ENCODE measurements at regions not wholly inside any gene's neighbourhood (a gene's known extent, or its start where the extent isn't known, plus 50 kb on each side); places are given as distances from the start of the nearest gene placed in this dataset.
A peak's percentile ranks its signal among the peaks of the same experiment; 100 is the strongest.
"Not testable (repeated sequence)": the region's sequence is repeated elsewhere in the genome, so short reads cannot be mapped to it uniquely, and the experiment has no call there.

DNA sequence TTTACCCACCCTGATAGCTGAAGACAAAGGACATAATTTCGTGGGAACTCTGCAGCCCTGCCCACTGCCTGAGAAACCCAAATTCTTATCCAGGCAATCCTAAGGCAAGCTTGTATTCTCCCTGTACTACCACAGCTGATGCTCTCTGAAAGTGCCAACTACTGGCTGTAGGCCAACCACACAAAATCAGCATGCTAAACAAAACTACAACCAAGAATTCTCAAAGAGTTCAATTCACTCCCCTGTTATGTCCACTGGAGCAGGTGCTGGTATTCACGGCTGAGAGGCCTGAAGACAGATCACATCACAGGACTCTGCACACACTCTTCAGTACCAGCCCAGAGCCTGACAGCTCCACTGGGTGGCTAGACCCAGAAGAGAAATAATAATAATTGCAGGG, 375.9 kb upstream of the NDST4 start:
- DNase-seq: peak in 1 of 51 donors; percentile 1

DNA sequence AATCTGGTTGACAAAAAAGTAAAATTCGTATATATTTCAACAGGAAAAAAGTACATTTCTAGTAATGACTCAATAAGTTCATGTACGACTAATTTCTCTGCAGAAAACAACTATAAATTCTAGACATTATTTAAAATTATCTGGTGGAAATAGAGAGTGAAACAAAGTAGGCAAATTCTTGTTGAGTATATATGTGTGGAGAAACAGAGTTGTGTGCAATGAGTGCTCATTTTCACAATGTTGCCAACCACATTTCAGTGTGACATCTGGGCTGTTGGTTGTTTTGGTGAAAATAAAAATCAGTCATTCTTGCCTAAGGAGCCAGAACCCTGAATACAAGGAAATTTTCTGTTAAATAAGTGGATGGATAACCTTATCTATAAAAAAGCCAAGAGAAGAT, 372.0 kb upstream of the NDST4 start:
- DNase-seq: no peak

DNA sequence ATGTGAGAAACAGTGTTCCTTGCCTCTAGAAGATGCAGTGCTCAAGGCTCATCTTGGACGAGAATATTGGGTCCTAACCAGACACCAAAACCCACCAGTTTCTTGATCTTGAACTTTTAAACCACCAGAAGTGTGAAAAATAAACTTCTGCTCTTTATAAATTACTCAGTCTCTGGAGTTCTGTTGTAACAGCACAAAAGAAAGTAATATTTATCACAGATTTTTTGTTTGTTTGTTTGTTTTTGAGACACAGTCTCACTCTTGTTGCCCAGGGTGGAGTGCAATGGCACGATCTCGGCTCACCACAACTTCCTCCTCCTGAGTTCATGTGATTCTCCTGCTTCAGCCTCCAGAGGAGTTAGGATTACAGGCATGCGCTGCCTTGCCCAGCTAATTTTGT, 371.1 kb upstream of the NDST4 start:
- DNase-seq: no peak

DNA sequence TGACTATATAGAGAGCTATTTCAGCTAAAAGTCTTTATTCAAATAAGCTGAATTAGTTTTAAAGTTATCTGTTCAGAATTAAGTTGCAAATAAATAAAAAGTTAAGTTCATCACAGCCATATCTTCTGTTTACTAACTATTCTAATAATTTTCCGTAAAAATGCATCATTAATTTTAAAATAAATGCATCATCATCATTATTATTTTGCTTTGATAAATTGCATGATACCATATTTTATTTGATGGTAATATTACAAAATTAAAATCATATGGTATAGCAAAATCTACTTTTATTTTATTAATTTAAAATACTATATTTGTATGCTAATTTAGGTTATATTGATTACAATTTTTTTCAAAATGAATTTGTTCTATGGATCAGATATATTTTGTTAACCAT, 357.3 kb upstream of the NDST4 start:
- DNase-seq: no peak

DNA sequence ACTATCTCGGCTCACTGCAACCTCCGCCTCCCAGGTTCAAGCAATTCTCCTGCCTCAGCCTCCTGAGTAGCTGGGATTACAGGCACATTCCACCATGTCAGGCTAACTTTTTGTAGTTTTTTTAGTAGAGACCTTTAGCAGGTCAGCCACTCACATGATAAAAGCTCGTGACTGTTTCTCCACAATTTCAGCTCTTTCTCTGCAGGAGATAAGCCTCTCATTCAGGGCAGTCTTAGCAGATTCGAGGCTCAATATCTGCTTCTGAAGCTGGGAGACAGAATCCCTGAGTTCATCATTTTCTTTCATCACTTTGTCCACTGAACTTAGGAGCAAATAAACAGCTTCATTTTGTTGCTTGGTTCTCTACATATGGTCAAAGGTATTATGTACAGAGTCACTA, 345.9 kb upstream of the NDST4 start:
- not testable (repeated sequence) for DNase-seq

DNA sequence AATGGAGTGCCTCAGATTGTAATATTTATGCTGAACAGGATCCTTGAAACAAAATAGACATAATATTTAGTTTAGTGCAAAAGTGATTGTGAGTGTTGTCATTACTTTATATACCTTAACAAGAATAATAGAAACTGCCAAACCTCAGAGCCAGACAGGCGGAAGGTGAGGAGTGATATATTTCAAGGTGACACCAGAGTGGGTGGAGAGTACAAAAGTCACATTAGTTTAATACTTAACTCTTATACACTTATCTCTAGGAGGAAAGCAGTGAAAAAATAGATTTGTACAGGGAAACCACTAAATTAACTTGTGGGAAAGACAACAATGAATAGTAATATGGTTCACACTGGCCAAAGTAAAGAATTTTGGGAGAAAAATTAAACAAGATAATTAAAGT, 342.8 kb upstream of the NDST4 start:
- no peak for DNase-seq

DNA sequence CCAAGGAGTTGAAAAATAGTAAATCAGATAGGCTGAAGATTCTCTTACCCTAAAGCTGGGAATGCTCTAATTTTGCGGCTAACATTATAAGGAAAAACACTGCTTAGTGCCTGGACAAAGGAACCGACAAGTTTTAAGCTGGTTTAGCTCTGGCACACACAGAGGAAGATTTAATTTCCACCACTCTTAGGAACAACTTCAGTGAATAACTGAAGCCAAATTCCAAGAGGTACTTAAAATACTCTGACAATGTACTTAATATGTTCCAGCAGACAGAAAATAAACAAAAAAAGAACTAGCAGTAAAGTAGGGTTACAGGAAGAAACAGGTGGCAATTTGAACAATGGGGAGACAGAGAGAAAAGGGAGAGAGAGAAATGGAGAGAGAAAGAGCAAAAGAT, 340.8 kb upstream of the NDST4 start:
- DNase-seq: no peak

DNA sequence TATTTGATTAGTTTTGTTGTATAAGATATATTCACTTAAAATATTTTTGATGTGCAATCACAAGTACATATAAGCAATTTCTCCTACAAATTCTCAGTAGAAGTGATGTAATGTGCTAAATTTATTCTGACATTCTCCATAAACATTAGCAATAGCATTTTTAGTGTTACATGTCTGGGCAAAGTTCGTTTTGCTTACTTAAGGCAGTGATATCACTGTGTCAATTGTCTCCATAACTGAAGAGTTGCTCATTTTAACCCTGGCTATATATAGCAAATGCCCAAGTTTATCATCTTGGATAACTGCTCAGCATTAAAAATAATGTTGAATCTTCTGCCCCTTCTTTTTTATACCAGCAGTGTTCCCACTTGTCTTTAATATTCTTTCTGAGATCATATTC, 340.0 kb upstream of the NDST4 start:
- DNase-seq: no peak

DNA sequence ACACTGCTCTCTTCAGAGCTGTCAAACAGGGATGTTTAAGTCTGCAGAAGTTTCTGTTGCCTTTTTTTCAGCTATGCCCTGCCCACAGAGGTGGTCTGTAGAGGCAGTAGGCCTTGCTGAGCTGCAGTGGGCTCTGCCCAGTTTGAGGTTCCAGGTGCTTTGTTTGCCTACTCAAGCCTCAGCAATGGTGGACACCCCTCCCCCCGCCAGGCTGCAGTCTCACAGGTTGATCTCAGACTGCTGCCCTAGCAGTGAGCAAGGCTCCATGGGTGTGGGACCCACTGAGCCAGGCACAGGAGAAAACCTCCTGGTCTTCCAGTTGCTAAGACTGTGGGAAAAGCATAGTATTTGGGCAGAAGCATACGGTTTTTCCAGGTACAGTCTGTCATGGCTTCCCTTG, 338.8 kb upstream of the NDST4 start:
- DNase-seq: not testable (repeated sequence)

DNA sequence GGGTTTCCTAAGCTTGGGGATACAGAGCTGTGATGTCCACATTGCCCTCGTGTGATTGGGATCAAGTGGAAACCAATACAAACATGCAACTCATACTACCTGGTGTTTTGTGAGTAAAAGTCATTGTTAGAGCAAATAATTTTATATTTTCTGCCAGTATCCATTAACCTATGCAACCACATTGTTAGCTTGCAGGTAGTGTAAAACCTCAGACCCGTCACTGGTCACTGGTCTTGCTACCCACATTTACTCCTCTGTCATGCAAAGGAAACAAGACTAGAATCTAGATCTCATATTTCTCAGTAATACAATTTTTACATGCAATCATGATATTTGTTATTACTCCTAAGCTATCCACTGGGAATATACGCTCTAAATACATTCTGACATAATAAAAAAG, 324.3 kb upstream of the NDST4 start:
- DNase-seq: no peak

DNA sequence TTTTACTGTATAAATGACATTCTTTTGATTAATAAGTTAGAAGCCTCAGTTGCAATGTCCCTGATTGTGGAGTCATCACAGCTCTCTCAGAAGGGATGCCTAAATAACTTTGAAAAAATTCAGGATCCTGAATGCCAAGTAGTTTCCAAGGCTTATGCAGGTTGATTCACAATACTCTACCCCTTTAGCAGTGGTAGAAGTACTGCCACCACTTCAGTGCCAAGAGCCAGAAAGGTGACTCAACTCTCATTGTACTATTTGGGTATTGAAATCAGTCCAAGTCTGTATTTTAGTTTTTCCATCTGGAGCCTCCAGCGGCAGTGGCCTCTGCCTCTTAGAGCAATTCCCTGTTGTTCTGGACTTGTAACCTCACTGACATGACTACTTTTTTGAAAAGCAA, 320.1 kb upstream of the NDST4 start:
- DNase-seq: no peak

DNA sequence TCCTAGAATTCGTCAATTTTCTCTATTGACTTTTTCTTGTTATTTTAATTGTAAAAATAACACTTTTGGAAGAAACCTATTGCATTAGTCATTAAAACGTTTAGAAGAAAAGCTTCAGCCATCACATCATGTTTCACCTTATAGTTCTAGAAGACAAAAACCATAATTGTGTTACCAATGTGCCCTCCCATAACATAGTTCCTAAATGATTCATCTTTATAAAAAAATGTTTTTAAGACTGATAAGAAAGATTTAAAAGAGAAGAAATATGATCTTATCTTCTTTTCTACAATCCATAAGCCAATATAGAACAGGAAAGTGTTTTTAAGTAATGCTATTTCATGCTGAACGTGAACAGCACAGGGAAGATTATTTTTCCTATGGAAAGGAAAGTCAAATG, 316.6 kb upstream of the NDST4 start:
- no peak for DNase-seq

DNA sequence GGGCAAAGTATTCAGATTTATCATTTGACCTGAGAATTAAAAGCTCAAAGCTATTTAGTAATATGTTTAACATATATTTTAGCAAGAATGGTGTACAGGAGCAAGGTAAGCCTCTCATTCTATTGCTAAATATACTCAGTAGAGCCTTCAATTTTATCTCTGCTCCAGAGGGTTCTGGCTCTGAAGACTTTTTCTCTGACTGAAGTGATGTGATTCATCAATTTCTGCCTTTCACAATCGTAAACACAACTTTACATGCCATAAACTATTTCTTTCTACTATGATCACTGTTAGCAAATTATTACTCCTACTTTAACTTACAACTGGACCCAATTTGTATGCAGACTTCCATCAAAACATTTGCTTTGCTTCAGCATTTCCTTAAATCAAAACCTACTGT, 315.0 kb upstream of the NDST4 start:
- no peak for DNase-seq

DNA sequence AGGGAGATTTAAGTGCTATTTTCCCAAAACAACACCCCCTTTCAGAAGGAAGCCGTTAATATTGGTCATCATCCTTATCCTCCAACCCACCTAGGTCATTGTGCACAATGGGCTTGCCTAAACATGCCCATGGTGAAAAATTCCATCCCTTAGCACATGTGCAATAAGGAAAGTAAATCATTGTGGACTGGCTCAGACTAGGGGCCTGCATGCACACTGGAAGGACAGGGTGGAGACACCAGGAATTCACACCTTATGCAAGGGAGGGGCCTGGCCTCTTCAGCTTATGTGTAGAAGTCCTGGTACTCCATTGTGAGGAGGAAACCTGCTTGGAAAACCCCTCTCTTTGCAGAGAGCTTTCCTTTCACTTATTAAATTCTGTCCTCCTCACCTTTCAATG, 311.4 kb upstream of the NDST4 start:
- no peak for DNase-seq

DNA sequence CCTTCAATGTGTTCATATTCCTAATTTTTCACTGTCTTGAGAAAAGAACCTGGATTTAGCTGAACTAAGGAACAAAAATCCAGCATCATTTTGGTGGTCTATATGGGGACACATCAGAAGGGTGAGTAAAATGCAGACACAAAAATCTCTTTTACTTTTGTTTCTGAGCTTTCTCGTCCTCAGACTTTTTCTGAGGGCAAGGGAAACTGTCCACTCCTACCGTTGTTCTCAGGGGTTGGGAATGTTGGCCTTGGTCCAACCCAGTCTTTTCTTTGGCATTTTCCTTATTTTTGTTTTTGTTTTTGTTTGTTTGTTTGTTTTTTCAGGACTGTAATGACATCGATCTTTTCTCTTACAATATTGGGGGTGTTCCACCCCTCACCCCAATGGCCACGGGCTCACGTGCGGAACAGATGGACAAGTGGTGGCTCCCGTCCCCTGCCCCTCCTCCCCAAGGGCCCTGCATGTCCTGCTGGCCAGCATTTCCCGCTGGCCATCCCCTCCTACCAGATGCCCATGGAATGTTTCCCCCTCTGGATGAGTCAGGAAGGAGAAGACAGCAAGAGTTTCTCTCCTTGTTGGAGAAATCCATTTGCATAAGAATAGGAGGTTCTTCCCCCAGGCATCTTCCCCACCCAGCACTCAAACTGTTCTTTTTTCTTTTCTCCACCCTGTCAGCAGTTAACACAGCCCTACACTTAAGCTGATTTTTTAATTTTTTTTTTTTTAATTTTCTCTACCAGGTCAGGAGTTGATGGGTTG, 305.4 kb upstream of the NDST4 start:
- no peak for DNase-seq

DNA sequence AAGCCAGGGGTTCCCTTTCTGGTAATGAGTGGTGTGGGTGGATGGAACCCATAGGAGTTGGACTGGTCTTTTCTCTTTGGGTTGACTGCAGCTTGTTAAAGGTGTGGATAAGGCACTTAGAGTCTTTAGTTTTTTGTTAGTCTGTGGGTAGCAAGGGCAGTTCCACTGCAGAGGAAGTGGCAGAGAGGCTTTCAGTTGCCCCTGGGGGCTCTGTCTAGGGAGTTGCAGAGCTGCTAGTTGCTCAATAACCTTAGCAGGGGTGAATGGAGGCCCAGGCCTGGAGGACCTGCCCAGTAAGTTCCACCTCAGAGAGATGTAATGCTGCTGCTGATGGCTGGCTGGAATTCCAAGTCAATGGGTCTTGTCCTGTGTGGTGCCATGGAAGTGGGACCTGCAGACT, 282.6 kb upstream of the NDST4 start:
- DNase-seq: no peak

DNA sequence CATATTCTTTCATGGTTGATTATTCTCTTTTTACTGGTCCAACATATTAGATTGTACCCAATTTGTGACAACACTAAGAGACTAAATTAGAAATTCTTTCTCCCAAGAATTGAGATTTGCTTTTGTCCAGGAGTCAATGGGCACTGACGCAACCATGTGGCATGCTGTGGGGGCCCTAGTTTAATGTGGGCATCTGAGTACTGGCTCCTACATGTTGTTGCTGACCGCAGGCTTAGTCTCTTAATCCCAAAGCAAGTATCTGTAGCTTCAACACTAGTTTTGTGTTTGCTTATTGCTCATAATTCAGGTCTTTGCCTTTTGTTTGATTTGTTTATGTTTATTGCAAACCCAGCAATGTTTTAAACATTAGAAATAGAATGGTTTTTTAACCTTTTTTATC, 263.4 kb upstream of the NDST4 start:
- no peak for DNase-seq

DNA sequence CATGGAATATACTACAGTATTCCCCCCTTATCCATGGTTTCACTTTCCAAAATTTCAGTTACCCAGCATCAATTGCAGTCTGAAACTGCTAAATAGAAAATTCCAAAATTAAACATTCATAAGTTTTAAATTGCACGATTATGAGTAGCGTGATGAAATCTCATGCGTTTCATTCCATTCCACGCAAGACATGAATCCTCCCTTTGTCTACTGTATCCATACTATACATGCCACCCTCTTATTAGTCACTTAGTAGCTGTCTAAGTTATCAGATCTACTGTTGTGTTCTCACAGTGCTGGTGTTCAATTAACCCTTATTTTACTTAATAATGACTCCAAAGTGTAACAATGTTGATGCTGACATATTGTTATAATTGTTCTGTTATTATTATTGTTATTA, 261.2 kb upstream of the NDST4 start:
- DNase-seq: no peak

DNA sequence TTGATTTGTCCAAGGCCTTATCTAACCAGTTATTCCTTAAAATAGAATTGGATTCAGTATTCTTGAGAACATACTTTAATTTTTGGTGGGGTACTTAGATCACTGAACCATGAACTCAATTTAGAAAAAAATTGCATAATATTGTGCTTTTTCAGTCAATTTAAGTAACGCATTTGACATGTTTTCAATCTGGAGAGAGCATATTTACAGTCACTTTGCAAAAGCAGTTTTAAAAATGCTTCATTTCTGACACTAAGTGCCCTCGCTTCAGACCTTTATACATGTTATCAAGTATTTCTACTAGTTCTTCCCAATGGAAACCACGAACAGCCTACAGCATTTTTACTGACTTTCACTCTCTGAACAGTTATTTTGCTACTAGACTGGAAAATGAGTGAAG, 257.1 kb upstream of the NDST4 start:
- DNase-seq: no peak

DNA sequence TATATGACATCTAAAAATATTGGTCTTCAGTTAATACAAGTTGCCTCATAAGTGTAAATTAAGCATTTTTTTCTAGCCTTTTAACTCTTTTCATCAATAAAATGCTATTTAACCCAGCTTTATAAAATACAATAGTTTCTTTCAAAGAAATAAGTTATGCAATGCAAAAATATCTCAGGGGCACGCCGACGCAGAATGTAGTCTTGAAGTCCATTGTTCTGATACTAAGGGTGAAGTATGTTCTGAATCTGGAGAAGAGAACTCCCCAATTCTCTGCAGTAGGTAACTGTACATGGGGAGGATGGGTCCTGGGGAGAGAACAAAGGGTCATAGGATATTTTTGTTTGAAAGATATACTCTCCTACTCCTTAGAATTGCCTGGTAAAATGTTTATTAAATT, 256.6 kb upstream of the NDST4 start:
- no peak for DNase-seq

DNA sequence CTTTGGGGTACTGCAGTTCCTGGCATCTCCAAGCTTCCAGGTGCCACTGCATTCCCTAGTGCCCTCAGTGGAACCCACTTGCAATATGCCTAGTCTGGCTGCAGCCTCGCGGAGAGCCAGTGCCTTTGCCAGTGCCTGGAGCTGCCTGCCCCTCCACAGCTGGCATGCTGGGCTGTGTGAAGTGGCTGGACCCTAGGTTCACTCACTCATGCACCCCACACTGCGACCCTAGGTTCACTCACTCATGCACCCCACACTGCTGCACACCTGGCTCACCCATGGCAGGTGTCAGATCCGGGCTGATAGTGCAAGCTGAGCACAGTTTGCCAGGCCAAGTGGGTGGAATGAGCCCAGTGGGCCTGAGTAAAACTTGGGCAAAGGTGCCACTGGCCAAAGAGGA, 253.0 kb upstream of the NDST4 start:
- DNase-seq: no peak

DNA sequence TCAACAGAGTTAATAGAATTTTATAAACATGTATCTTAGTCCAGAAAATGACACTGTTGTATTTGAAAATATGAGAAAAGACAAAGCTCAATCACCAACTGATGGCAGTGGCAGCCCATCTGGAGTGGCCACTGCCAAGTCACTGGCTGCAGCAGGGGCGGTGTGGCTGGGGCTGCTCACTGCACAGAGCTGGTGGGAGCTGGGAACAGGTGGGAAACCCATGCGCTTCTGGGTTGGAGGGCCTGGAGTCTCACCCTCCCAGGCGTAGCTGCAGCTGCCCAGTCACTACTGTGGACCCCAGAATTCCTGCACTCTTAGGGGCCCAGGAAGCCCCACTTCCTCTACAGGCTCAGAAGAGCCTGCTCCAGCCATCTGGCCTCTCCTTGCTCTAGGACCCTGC, 251.8 kb upstream of the NDST4 start:
- DNase-seq: no peak

DNA sequence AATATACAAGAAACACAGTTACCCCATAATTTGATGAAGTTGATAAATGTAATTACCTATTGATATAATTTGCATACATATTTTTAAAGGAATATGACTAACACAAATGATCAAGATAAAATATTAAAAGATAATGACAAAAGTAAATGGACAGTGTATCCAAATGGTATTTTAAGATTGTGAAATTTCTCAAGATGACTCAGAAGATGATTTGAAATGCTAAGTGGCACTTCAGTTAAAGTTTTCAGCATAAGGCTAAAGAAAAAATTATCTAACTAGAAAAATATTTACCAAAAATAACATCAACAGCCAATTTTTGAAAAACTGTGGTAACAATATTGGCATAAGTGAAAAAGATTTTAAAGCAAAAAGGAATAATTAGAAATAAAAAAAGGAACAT, 248.4 kb upstream of the NDST4 start:
- DNase-seq: no peak

DNA sequence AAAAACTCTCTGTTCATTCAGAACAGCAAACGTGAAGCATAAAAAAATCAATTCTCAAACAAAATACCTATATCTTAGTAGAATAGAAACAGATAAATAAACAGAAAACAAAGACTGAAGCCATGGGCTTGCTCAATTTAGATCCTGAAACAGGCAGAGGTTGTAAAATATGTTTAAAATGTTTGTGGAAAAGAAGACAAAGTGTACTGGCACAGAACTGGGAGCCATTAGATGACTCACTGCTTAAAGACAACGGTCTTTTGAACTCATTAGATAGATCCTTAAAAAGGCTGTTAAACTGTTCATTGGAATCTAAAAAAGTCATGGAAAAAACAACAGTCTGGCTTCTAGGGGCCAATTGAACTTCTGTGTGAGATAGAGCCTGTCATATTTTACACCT, 247.0 kb upstream of the NDST4 start:
- DNase-seq: peak in 1 of 51 donors; percentile 4

Data from hypothalamus (tissue), 51 donors.